Right lobe of liver (tissue), 4 donors: ENCODE measurements at regions not wholly inside any gene's neighbourhood (a gene's known extent, or its start where the extent isn't known, plus 50 kb on each side); places are given as distances from the start of the nearest gene placed in this dataset.

Experiments used
- POLR2A ChIP-seq: fragments of 450-650 bp; IDR thresholded peaks from one replicate; pipeline ENCODE4 v1.6.1; 2017; ENCODE audit warnings: antibody characterized with exemption, mild to moderate bottlenecking
- TF ChIP-seq, protein P1 (sequence below), 4 donors: fragments of 200-600 bp in 3 of 4; fragments of 450-650 bp in 1 of 4; IDR thresholded peaks; one replicate each; pipeline versions ENCODE4 v1.5.1 to v1.8.0; 2016 to 2022; ENCODE audit warnings: antibody characterized with exemption in 4 of 4, mild to moderate bottlenecking in 2 of 4
- donor health status: DM: no; HTN: no; CAD: no.
- donor health status: DM: no; HTN: no; CAD: no.
- donor health status: DM: no; HTN: yes; CAD: no.

DNA sequence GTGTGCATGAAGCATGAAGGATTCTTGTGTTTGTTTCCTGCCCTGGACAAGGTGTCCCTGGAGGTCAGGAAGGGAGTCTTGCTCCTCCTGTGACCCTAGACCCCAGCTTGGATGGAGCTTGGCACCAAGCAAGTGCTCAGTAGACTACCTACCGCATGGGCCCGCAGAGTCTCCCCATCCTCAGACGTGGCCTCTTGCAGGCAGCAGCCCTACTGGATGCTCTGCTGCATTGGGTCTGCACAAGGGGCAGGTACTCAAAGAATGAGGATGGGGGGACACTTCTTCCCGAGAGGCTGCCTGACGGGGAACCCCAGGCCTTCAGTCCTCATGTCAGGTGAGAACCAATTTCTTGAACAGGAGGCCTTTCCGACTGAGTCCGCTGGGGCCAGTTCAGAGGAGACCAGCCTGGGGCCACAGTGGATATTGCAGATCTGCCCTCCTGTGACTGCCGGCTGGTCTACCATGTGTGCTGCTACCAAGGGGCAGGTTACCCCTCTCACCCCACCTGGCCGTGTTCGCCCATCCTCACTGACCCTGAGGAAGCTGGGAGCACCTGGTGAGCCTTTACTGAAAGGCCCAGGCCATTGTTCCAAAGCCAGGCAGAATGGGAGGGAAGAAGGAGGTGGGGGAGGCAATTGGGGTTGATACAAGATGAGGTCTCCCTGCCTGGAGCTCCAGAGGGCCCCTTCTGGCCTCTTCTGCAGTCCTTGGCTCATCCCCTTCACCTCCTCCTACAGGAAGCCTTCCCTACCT lies 206.3 kb downstream of the RAB11FIP4 start:
- TF ChIP-seq, protein P1, sequence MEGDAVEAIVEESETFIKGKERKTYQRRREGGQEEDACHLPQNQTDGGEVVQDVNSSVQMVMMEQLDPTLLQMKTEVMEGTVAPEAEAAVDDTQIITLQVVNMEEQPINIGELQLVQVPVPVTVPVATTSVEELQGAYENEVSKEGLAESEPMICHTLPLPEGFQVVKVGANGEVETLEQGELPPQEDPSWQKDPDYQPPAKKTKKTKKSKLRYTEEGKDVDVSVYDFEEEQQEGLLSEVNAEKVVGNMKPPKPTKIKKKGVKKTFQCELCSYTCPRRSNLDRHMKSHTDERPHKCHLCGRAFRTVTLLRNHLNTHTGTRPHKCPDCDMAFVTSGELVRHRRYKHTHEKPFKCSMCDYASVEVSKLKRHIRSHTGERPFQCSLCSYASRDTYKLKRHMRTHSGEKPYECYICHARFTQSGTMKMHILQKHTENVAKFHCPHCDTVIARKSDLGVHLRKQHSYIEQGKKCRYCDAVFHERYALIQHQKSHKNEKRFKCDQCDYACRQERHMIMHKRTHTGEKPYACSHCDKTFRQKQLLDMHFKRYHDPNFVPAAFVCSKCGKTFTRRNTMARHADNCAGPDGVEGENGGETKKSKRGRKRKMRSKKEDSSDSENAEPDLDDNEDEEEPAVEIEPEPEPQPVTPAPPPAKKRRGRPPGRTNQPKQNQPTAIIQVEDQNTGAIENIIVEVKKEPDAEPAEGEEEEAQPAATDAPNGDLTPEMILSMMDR (IDR thresholded peaks at IDR 0.05), result no peak
- no peak for TF ChIP-seq POLR2A
